ENCODE measurements at regions not wholly inside any gene's neighbourhood (a gene's known extent, or its start where the extent isn't known, plus 50 kb on each side); places are given as distances from the start of the nearest gene placed in this dataset.

- Histone ChIP-seq H3K36me3 (ENCODE audit: insufficient read depth, low read length) (no peaks in the 10 kb centered on the region), H3K9me2 (ENCODE audit: insufficient read depth, low read length) (no peaks in the 10 kb centered on the region), H3K4me2 (ENCODE audit: low read length) (no peak overlapping the region), H3K79me2 (ENCODE audit: insufficient read depth, low read depth, low read length) (no peaks in the 10 kb centered on the region), H3K4me3 (ENCODE audit: low read depth, low read length, poor library complexity, severe bottlenecking) (no peak overlapping the region), H2AFZ (ENCODE audit: low read length) (no peak overlapping the region), H4K20me1 (ENCODE audit: insufficient read depth, low read length) (no peaks in the 10 kb centered on the region), H3K27ac (ENCODE audit: low read depth, low read length, poor library complexity, severe bottlenecking) (no peak overlapping the region), H3K9me3 (ENCODE audit: low read length) (peaks cover 6% of the 10 kb centered on the region; the same call in 1 of the 2 replicates), H3K4me1 (ENCODE audit: insufficient read depth, low read length, poor library complexity, severe bottlenecking) (peaks cover 4% of the 10 kb centered on the region)
- ChIA-PET CTCF (ENCODE audit: unreplicated experiment) (no interaction called here), POLR2A (no interaction called here)
- no TSS peak for BruUV-seq (replicated peaks)
- no peak for DNase-seq (ENCODE audit: low spot score)
- intact Hi-C loops (cut with micrococcal nuclease; ENCODE audit: unreplicated experiment), result no loop called here
- TF ChIP-seq CTCF (conservative IDR thresholded peaks at IDR 0.05; ENCODE audit: low read length) (no peak), EZH2phosphoT487 (IDR thresholded peaks at IDR 0.05; ENCODE audit: borderline replicate concordance, low read depth, low read length) (no peak)
Observed at GRCh38 chr6:14452567-14453527, 335.3 kb downstream of the CD83 start.

GRCh38 chr6:14453712-14454472 lies 336.3 kb downstream of the CD83 start:
- TF ChIP-seq EZH2phosphoT487 (IDR thresholded peaks at IDR 0.05; ENCODE audit: borderline replicate concordance, low read depth, low read length) (no peak), CTCF (conservative IDR thresholded peaks at IDR 0.05; ENCODE audit: low read length) (no peak)
- intact Hi-C loops (cut with micrococcal nuclease; ENCODE audit: unreplicated experiment), result no loop called here
- Histone ChIP-seq H3K4me2 (ENCODE audit: low read length) (no peak overlapping the region), H3K9me2 (ENCODE audit: insufficient read depth, low read length) (no peaks in the 10 kb centered on the region), H2AFZ (ENCODE audit: low read length) (0 out of 2 replicates have a peak overlapping the region, but pooled peaks have one; percentile 9), H3K4me1 (ENCODE audit: insufficient read depth, low read length, poor library complexity, severe bottlenecking) (peaks cover 4% of the 10 kb centered on the region), H3K27ac (ENCODE audit: low read depth, low read length, poor library complexity, severe bottlenecking) (no peak overlapping the region), H3K9me3 (ENCODE audit: low read length) (no peaks in the 10 kb centered on the region), H4K20me1 (ENCODE audit: insufficient read depth, low read length) (no peaks in the 10 kb centered on the region), H3K79me2 (ENCODE audit: insufficient read depth, low read depth, low read length) (no peaks in the 10 kb centered on the region), H3K4me3 (ENCODE audit: low read depth, low read length, poor library complexity, severe bottlenecking) (no peak overlapping the region), H3K36me3 (ENCODE audit: insufficient read depth, low read length) (no peaks in the 10 kb centered on the region)
- DNase-seq (ENCODE audit: low spot score), result no peak
- ChIA-PET CTCF (ENCODE audit: unreplicated experiment) (no interaction called here), POLR2A (interaction anchor here (0.6 kb wide), 1 partner anchor 56 kb away, joined by 3 read pairs; no protein-coding TSS in a partner anchor)
- BruUV-seq (replicated peaks), result no TSS peak
